Loucy (cell line): ENCODE measurements at regions not wholly inside any gene's neighbourhood (a gene's known extent, or its start where the extent isn't known, plus 50 kb on each side); places are given as distances from the start of the nearest gene placed in this dataset.

Experiments
- H2AFZ ChIP-seq: fragments of 200-600 bp; sonication (generic); 2 replicates; pipeline ENCODE4 v1.6.0; 2016; ENCODE audit warnings: antibody characterized with exemption, mild to moderate bottlenecking, low read length, moderate library complexity
- H3F3A ChIP-seq: fragments of 200-600 bp; 2 replicates; pipeline ENCODE4 v1.6.0; 2016; ENCODE audit warnings: antibody characterized with exemption, low read depth, mild to moderate bottlenecking
- H3K27me3 ChIP-seq: fragments of 200-600 bp; sonication (generic); 2 replicates; pipeline ENCODE4 v1.6.1; 2014; ENCODE audit warnings: low read length, mild to moderate bottlenecking; ENCODE audit not compliant: insufficient read depth, poor library complexity, severe bottlenecking
- H3K36me3 ChIP-seq: fragments of 200-600 bp; sonication (generic); 2 replicates; pipeline ENCODE4 v1.6.1; 2016; ENCODE audit warnings: low read length; ENCODE audit not compliant: insufficient read depth
- H3K4me1 ChIP-seq: fragments of 200-600 bp; sonication (generic); 2 replicates; pipeline ENCODE4 v1.5.1; 2014; ENCODE audit warnings: low read length, mild to moderate bottlenecking; ENCODE audit not compliant: insufficient read depth, poor library complexity, severe bottlenecking
- H3K4me2 ChIP-seq: fragments of 200-600 bp; sonication (generic); 2 replicates; pipeline ENCODE4 v1.6.0; 2014; ENCODE audit warnings: antibody characterized with exemption, low read length, low read depth, mild to moderate bottlenecking; ENCODE audit not compliant: poor library complexity, severe bottlenecking
- H3K4me3 ChIP-seq: fragments of 200-600 bp; sonication (generic); 2 replicates; pipeline ENCODE4 v1.5.1; 2014; ENCODE audit warnings: low read length, mild to moderate bottlenecking, mixed read lengths; ENCODE audit not compliant: poor library complexity, severe bottlenecking
- H3K79me2 ChIP-seq: fragments of 200-600 bp; sonication (generic); 2 replicates; pipeline ENCODE4 v1.6.1; 2014; ENCODE audit warnings: low read length; ENCODE audit not compliant: insufficient read depth
- H3K9ac ChIP-seq: fragments of 200-600 bp; sonication (generic); 2 replicates; pipeline ENCODE4 v1.6.0; 2014; ENCODE audit warnings: mild to moderate bottlenecking, low read depth, low read length, moderate library complexity; ENCODE audit not compliant: poor library complexity, severe bottlenecking
- H3K9me2 ChIP-seq: fragments of 200-600 bp; sonication (generic); replicated peaks from 2 replicates; pipeline ENCODE4 v1.6.1; 2016; ENCODE audit warnings: low read depth, low read length, mixed read lengths
- H3K9me3 ChIP-seq: fragments of 200-600 bp; sonication (generic); 2 replicates; pipeline ENCODE4 v1.6.1; 2014; ENCODE audit warnings: mild to moderate bottlenecking, antibody characterized with exemption, low read length, low read depth; ENCODE audit not compliant: insufficient read depth
- H4K20me1 ChIP-seq: fragments of 200-600 bp; sonication (generic); 2 replicates; pipeline ENCODE4 v1.6.0; 2014; ENCODE audit warnings: antibody characterized with exemption, low read length, mild to moderate bottlenecking; ENCODE audit not compliant: insufficient read depth, poor library complexity, severe bottlenecking
- CTCF ChIP-seq: fragments of 200-600 bp; sonication (generic); conservative IDR thresholded peaks from 2 replicates; pipeline ENCODE4 v1.5.1; 2014; ENCODE audit warnings: mild to moderate bottlenecking, antibody characterized with exemption, low read length
- EZH2phosphoT487 ChIP-seq: fragments of 200-600 bp; IDR thresholded peaks from 2 replicates; pipeline ENCODE4 v1.6.1; 2018; ENCODE audit warnings: antibody characterized with exemption, mild to moderate bottlenecking, moderate library complexity, borderline replicate concordance

GRCh38 chr13:109584844-109585361 is 201.5 kb downstream of the IRS2 start:
- TF ChIP-seq EZH2phosphoT487 (no peak), CTCF (no peak)
- H3K4me3 ChIP-seq: no peak overlapping the region
- no peaks in the 10 kb centered on the region for H3K36me3 ChIP-seq
- no peak overlapping the region for H2AFZ ChIP-seq
- H3F3A ChIP-seq: no peaks in the 10 kb centered on the region
- no peaks in the 10 kb centered on the region for H3K79me2 ChIP-seq
- H4K20me1 ChIP-seq: no peaks in the 10 kb centered on the region
- no peak overlapping the region for H3K9ac ChIP-seq
- H3K27me3 ChIP-seq: no peaks in the 10 kb centered on the region
- H3K9me3 ChIP-seq: no peaks in the 10 kb centered on the region; the same call in 1 of the 2 replicates
- no peaks in the 10 kb centered on the region for H3K9me2 ChIP-seq
- no peaks in the 10 kb centered on the region for H3K4me1 ChIP-seq
- no peak overlapping the region for H3K4me2 ChIP-seq

- Histone ChIP-seq H3F3A (no peaks in the 10 kb centered on the region), H3K9ac (no peak overlapping the region), H3K9me2 (no peaks in the 10 kb centered on the region), H3K27me3 (no peaks in the 10 kb centered on the region), H4K20me1 (no peaks in the 10 kb centered on the region), H3K9me3 (no peaks in the 10 kb centered on the region), H3K4me1 (no peaks in the 10 kb centered on the region), H2AFZ (no peak overlapping the region), H3K79me2 (no peaks in the 10 kb centered on the region), H3K4me3 (no peak overlapping the region), H3K4me2 (no peak overlapping the region), H3K36me3 (no peaks in the 10 kb centered on the region)
- TF ChIP-seq EZH2phosphoT487 (no peak), CTCF (no peak)
These were observed 209.1 kb downstream of the IRS2 start for GRCh38 chr13:109577191-109577700.

- Histone ChIP-seq H3K4me1 (no peaks in the 10 kb centered on the region), H3K9me2 (no peaks in the 10 kb centered on the region), H3F3A (no peaks in the 10 kb centered on the region), H3K27me3 (no peaks in the 10 kb centered on the region), H3K4me2 (no peak overlapping the region), H3K4me3 (no peak overlapping the region), H4K20me1 (no peaks in the 10 kb centered on the region), H3K9me3 (no peaks in the 10 kb centered on the region), H3K9ac (no peak overlapping the region), H3K79me2 (no peaks in the 10 kb centered on the region), H2AFZ (no peak overlapping the region), H3K36me3 (no peaks in the 10 kb centered on the region)
- TF ChIP-seq EZH2phosphoT487: no peak
- no peak for TF ChIP-seq CTCF
These were observed 210.0 kb downstream of the IRS2 start for GRCh38 chr13:109576331-109576813.
